HG03342 (cell line): ENCODE measurements at regions not wholly inside any gene's neighbourhood (a gene's known extent, or its start where the extent isn't known, plus 50 kb on each side); places are given as distances from the start of the nearest gene placed in this dataset.

Experiments used
- ATAC-seq: cut with Tn5 transposase; IDR thresholded peaks from one replicate; pipeline ENCODE4 v1.9.1; 2021; ENCODE audit warnings: mild to moderate bottlenecking, moderate library complexity; ENCODE audit not compliant: unreplicated experiment

GRCh38 chr3:130839813-130840212 lies 54.1 kb upstream of the ATP2C1 start:
- ATAC-seq, result peak; percentile 67

GRCh38 chr3:130841357-130841756 lies 52.5 kb upstream of the ATP2C1 start:
- no peak for ATAC-seq

DNA sequence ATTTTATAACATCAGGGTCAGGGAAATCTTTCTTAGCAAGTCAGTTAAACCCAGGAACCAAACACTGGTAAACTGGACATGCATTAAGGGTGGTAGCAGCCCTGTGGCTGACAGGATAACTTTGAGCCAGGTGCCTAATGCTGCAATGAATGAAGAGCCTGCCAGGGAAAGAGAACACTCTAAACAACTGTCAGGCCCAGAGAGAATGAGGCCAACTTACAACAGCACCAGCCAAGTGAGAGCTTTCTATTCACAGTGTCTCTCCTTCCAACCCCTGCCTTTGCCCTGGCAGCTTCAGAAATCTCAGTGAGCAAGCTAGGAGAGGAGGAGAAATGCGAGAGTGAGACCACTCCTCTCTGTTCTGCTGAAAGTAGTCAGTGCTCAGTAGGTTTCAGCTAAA lies 50.4 kb upstream of the ATP2C1 start:
- no peak for ATAC-seq
